IgD-negative memory B cell (primary cell): ENCODE measurements at regions not wholly inside any gene's neighbourhood (a gene's known extent, or its start where the extent isn't known, plus 50 kb on each side); places are given as distances from the start of the nearest gene placed in this dataset.

Experiments
- H3K27ac Mint-ChIP-seq, 3 donors: one replicate each; pipeline ENCODE4 v1.8.0; 2020 to 2022; ENCODE audit warnings: mild to moderate bottlenecking in 3 of 3, mixed read lengths in 3 of 3, moderate library complexity in 1 of 3
- H3K27me3 Mint-ChIP-seq: one replicate; pipeline ENCODE4 v1.8.0; 2021; ENCODE audit warnings: mixed read lengths
- H3K36me3 Mint-ChIP-seq: one replicate; pipeline ENCODE4 v1.8.0; 2020; ENCODE audit warnings: mild to moderate bottlenecking, mixed read lengths
- H3K4me1 Mint-ChIP-seq, 3 donors: one replicate each; pipeline ENCODE4 v1.8.0; 2020 to 2022; ENCODE audit warnings: mixed read lengths in 3 of 3, mild to moderate bottlenecking in 1 of 3
- H3K4me3 Mint-ChIP-seq, 4 donors: one replicate each; pipeline ENCODE4 v1.8.0; 2020 to 2022; ENCODE audit warnings: mild to moderate bottlenecking in 4 of 4, mixed read lengths in 4 of 4, moderate library complexity in 3 of 4
- H3K9me3 Mint-ChIP-seq, 3 donors: one replicate each; pipeline ENCODE4 v1.8.0; 2020 to 2021; ENCODE audit warnings: mixed read lengths in 3 of 3, mild to moderate bottlenecking in 1 of 3

DNA sequence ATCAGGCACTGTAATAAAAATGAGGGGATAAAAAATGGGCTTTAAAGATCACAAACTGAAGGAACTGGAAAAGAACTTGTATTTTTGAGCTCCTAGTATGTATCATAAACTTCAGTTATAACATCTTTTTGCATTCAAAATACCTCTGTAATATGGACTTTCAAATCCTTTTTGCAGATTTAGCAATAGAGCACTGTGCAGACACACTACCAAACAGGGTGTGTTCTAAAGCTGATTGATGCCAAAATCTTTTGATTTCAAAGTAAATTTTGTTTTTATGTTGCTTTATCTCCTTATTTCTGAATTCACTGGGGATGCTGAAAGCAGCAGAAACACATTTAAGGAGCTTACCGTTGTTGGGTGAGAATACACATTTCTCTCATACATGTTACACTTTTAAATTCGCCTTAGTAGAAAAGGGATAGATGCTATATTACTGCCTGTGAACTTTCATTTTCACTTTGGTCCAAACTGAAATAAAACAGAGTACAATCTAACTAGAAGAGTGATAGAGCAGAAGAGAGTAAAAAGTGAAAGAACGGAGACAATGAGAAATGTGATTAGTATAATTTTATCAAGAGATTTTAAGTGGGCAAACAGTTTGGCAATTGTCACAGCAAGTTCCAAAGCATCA lies 1126.6 kb downstream of the BRINP3 start:
- peaks cover 0 to 3% (median 3%) of the 10 kb centered on the region in 3 donors for H3K9me3 Mint-ChIP-seq

GRCh38 chr1:189351960-189352359 lies 1125.7 kb downstream of the BRINP3 start:
- Mint-ChIP-seq H3K9me3 (peaks cover 0 to 3% (median 1%) of the 10 kb centered on the region in 3 donors), H3K27ac (no peak overlapping the region), H3K27me3 (no peaks in the 10 kb centered on the region)

More for the DNA sequence above, 1126.6 kb downstream of the BRINP3 start:
- H3K27ac Mint-ChIP-seq, result no peak overlapping the region
- no peaks in the 10 kb centered on the region for H3K4me1 Mint-ChIP-seq
- no peaks in the 10 kb centered on the region for H3K27me3 Mint-ChIP-seq
- H3K36me3 Mint-ChIP-seq, result no peaks in the 10 kb centered on the region
- H3K4me3 Mint-ChIP-seq, result no peak overlapping the region

GRCh38 chr1:189356206-189356605 lies 1121.5 kb downstream of the BRINP3 start:
- no peak overlapping the region for H3K4me3 Mint-ChIP-seq
- peaks cover 0 to 7% (median 3%) of the 10 kb centered on the region in 3 donors for H3K9me3 Mint-ChIP-seq
- H3K4me1 Mint-ChIP-seq, result no peaks in the 10 kb centered on the region
- H3K36me3 Mint-ChIP-seq, result no peaks in the 10 kb centered on the region
- no peak overlapping the region for H3K27ac Mint-ChIP-seq
- no peaks in the 10 kb centered on the region for H3K27me3 Mint-ChIP-seq

More at GRCh38 chr1:189351960-189352359, 1125.7 kb downstream of the BRINP3 start:
- Mint-ChIP-seq H3K4me3 (no peak overlapping the region), H3K36me3 (no peaks in the 10 kb centered on the region), H3K4me1 (no peaks in the 10 kb centered on the region)

GRCh38 chr1:189357317-189357716 lies 1120.3 kb downstream of the BRINP3 start:
- Mint-ChIP-seq H3K27ac (no peak overlapping the region), H3K9me3 (peaks cover 0 to 7% (median 2%) of the 10 kb centered on the region in 3 donors), H3K36me3 (no peaks in the 10 kb centered on the region), H3K4me1 (no peaks in the 10 kb centered on the region), H3K4me3 (no peak overlapping the region), H3K27me3 (no peaks in the 10 kb centered on the region)

- no peaks in the 10 kb centered on the region for H3K36me3 Mint-ChIP-seq
- H3K4me3 Mint-ChIP-seq, result no peak overlapping the region
- H3K27me3 Mint-ChIP-seq, result no peaks in the 10 kb centered on the region
- no peak overlapping the region for H3K27ac Mint-ChIP-seq
- H3K4me1 Mint-ChIP-seq, result no peaks in the 10 kb centered on the region
- peaks cover 0 to 13% (median 4%) of the 10 kb centered on the region in 3 donors for H3K9me3 Mint-ChIP-seq
Observed at GRCh38 chr1:189369612-189370011, 1108.1 kb downstream of the BRINP3 start.

GRCh38 chr1:189374816-189375215 lies 1102.8 kb downstream of the BRINP3 start:
- Mint-ChIP-seq H3K9me3 (peaks cover 7 to 20% (median 9%) of the 10 kb centered on the region in 3 donors), H3K36me3 (no peaks in the 10 kb centered on the region), H3K27me3 (no peaks in the 10 kb centered on the region), H3K4me3 (no peak overlapping the region), H3K27ac (no peak overlapping the region), H3K4me1 (no peaks in the 10 kb centered on the region)

DNA sequence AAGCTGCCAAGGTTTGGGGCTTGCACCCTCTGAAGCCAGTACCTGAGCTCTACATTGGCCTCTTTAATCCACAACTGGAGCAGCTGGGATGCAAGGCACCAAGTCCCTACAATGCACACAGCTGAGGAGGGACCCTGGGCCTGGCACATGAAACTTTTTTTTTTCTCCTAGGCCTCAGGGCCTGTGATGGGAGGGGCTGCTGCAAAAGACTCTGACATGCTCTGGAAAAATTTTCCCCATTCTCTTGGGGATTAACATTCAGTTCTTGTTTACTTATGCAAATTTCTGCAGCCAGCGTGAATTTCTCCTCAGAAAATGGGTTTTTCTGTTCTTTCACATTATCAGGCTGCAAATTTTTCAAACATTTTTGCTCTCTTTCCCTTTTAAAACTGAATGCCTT lies 1072.2 kb downstream of the BRINP3 start:
- Mint-ChIP-seq H3K27ac (no peak overlapping the region), H3K27me3 (no peaks in the 10 kb centered on the region), H3K4me3 (no peak overlapping the region), H3K9me3 (peaks cover 3 to 10% (median 5%) of the 10 kb centered on the region in 3 donors), H3K36me3 (no peaks in the 10 kb centered on the region), H3K4me1 (no peaks in the 10 kb centered on the region)

DNA sequence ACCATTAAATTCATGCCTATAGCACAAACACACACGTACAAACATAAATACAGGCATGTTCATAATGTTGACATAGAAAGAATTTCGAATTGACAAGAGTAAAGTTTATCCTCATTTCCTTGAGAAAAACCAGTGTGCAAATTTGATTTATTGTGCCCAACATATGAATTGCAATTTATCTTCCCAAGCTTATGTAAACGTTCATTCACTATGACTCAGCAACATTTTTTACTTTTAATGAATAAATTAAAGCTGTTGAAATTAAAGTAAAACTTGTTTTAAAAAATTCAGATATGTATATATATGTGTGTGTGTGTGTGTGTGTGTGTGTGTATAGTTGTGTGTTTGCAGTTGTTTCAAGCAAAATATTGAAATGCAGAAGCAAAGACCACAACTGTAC lies 1067.9 kb downstream of the BRINP3 start:
- Mint-ChIP-seq H3K36me3 (no peaks in the 10 kb centered on the region), H3K9me3 (peaks cover 0 to 4% (median 2%) of the 10 kb centered on the region in 3 donors), H3K4me3 (no peak overlapping the region), H3K27me3 (no peaks in the 10 kb centered on the region), H3K27ac (no peak overlapping the region), H3K4me1 (no peaks in the 10 kb centered on the region)

GRCh38 chr1:189424746-189425331 lies 1052.8 kb downstream of the BRINP3 start:
- Mint-ChIP-seq H3K36me3 (no peaks in the 10 kb centered on the region), H3K27me3 (no peaks in the 10 kb centered on the region), H3K4me3 (no peak overlapping the region), H3K4me1 (no peaks in the 10 kb centered on the region), H3K27ac (no peak overlapping the region), H3K9me3 (no peaks in the 10 kb centered on the region)

- H3K27ac Mint-ChIP-seq, result no peak overlapping the region
- no peak overlapping the region for H3K4me3 Mint-ChIP-seq
- H3K36me3 Mint-ChIP-seq, result no peaks in the 10 kb centered on the region
- peaks cover 0 to 3% (median under 1%) of the 10 kb centered on the region in 3 donors for H3K9me3 Mint-ChIP-seq
- H3K27me3 Mint-ChIP-seq, result no peaks in the 10 kb centered on the region
- no peaks in the 10 kb centered on the region for H3K4me1 Mint-ChIP-seq
Observed at GRCh38 chr1:189429610-189430009, 1048.1 kb downstream of the BRINP3 start.

GRCh38 chr1:189431447-189431846 lies 1046.2 kb downstream of the BRINP3 start:
- Mint-ChIP-seq H3K36me3 (peaks cover 2% of the 10 kb centered on the region), H3K27me3 (no peaks in the 10 kb centered on the region), H3K4me1 (no peaks in the 10 kb centered on the region), H3K4me3 (no peak overlapping the region), H3K27ac (no peak overlapping the region), H3K9me3 (peaks cover 0 to 4% (median 2%) of the 10 kb centered on the region in 3 donors)

GRCh38 chr1:189432753-189433152 lies 1044.9 kb downstream of the BRINP3 start:
- no peaks in the 10 kb centered on the region for H3K27me3 Mint-ChIP-seq
- H3K27ac Mint-ChIP-seq, result no peak overlapping the region
- peaks cover 0 to 4% (median 2%) of the 10 kb centered on the region in 3 donors for H3K9me3 Mint-ChIP-seq
- H3K36me3 Mint-ChIP-seq, result peaks cover 2% of the 10 kb centered on the region
- H3K4me3 Mint-ChIP-seq, result no peak overlapping the region
- no peaks in the 10 kb centered on the region for H3K4me1 Mint-ChIP-seq

DNA sequence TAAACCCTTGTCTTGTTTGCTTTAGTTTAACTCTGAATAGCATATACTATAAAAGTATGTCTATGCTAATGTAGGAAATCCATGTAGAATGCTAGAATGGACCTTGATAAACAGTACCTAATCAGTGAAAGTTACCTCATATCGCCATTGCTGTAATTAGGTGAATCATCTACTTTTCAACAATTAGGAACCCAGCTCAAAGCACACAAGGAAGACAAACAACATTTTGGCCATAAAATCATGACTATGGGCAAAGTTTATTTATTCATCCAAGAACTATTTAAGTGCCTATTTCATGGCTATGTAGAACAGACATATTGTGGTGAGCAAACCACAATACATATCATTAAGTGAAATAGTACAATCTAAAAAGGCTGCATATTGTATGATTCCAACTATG lies 1043.2 kb downstream of the BRINP3 start:
- H3K36me3 Mint-ChIP-seq, result peaks cover 2% of the 10 kb centered on the region
- no peak overlapping the region for H3K27ac Mint-ChIP-seq
- no peaks in the 10 kb centered on the region for H3K27me3 Mint-ChIP-seq
- H3K9me3 Mint-ChIP-seq, result peaks cover 0 to 4% (median 3%) of the 10 kb centered on the region in 3 donors
- H3K4me1 Mint-ChIP-seq, result no peaks in the 10 kb centered on the region
- H3K4me3 Mint-ChIP-seq, result no peak overlapping the region

GRCh38 chr1:189435398-189435797 lies 1042.3 kb downstream of the BRINP3 start:
- Mint-ChIP-seq H3K4me3 (no peak overlapping the region), H3K9me3 (peaks cover 0 to 4% (median 3%) of the 10 kb centered on the region in 3 donors), H3K27ac (no peak overlapping the region), H3K27me3 (no peaks in the 10 kb centered on the region), H3K36me3 (peaks cover 2% of the 10 kb centered on the region), H3K4me1 (no peaks in the 10 kb centered on the region)

DNA sequence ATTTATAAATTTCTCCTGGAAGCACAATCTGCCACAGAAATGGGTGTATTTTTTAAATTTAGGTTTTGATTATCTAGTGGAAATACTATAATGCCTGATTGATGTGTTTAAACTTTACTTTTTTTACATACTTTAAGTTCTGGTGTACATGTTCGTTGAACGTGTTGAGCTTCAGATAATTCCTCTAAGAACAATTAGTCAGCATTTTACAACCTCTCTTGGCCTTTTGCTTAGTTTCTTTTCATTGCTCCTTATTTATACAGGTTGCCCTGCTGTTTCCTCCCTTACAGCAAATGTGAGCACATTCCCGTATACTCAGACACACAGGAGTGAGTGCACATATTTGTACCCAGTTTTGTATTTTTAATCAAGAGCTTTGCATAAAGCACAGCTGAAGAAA lies 1038.9 kb downstream of the BRINP3 start:
- Mint-ChIP-seq H3K9me3 (peaks cover 0 to 4% (median 3%) of the 10 kb centered on the region in 3 donors), H3K27me3 (no peaks in the 10 kb centered on the region), H3K27ac (no peak overlapping the region), H3K4me1 (no peaks in the 10 kb centered on the region), H3K4me3 (no peak overlapping the region), H3K36me3 (peaks cover 2% of the 10 kb centered on the region)

- no peaks in the 10 kb centered on the region for H3K36me3 Mint-ChIP-seq
Observed at GRCh38 chr1:189463166-189463565, 1014.5 kb downstream of the BRINP3 start.

More at GRCh38 chr1:189463166-189463565, 1014.5 kb downstream of the BRINP3 start:
- H3K27me3 Mint-ChIP-seq, result no peaks in the 10 kb centered on the region
- H3K27ac Mint-ChIP-seq, result no peak overlapping the region
- peaks cover 0 to 15% (median 2%) of the 10 kb centered on the region in 3 donors for H3K9me3 Mint-ChIP-seq
- no peaks in the 10 kb centered on the region for H3K4me1 Mint-ChIP-seq
- no peak overlapping the region for H3K4me3 Mint-ChIP-seq
